Body of pancreas (tissue), 4 donors: ENCODE measurements at regions not wholly inside any gene's neighbourhood (a gene's known extent, or its start where the extent isn't known, plus 50 kb on each side); places are given as distances from the start of the nearest gene placed in this dataset.

Source experiments
- ATAC-seq: fragments of 150-250 bp; one replicate; pipeline ENCODE4 v1.9.1; 2016
- DNase-seq, 4 donors: peaks; one replicate each; pipeline ENCODE4 v3.0.0-alpha.2; 2019
- H3K27ac ChIP-seq, 4 donors: fragments of 200-600 bp; sonication (generic); 1 replicate in 3 of 4; 2 replicates in 1 of 4; pipeline versions ENCODE4 v1.5.1 to v1.6.1; 2016 to 2019; ENCODE audit warnings: mild to moderate bottlenecking in 1 of 4, mixed read lengths in 1 of 4, moderate library complexity in 1 of 4
- H3K27me3 ChIP-seq, 2 donors: fragments of 200-600 bp; sonication (generic); one replicate each; pipeline ENCODE4 v1.6.0; 2016; ENCODE audit warnings: mild to moderate bottlenecking in 1 of 2
- H3K36me3 ChIP-seq, 2 donors: fragments of 200-600 bp; sonication (generic); replicated peaks in 1 of 2; 2 replicates each; pipeline ENCODE4 v1.5.1; 2016; ENCODE audit warnings: low read depth in 2 of 2; ENCODE audit not compliant: insufficient read depth in 1 of 2
- H3K4me1 ChIP-seq: fragments of 200-600 bp; sonication (generic); one replicate; pipeline ENCODE4 v1.6.0; 2016
- H3K4me3 ChIP-seq, 2 donors: fragments of 200-600 bp; sonication (generic); 1 replicate in 1 of 2; 2 replicates in 1 of 2; pipeline ENCODE4 v1.5.1; 2016 to 2019
- H3K9me3 ChIP-seq, 3 donors: fragments of 200-600 bp; sonication (generic); 1 replicate in 2 of 3; 2 replicates in 1 of 3; pipeline ENCODE4 v1.5.1; 2016
- POLR2A ChIP-seq, 3 donors: fragments of 450-650 bp; IDR thresholded peaks; one replicate each; pipeline ENCODE4 v1.6.1; 2016; ENCODE audit warnings: antibody characterized with exemption in 3 of 3, mild to moderate bottlenecking in 2 of 3
- WGBS, 2 donors: methylation state at CpG; one replicate each; pipeline ENCODE4 v1.1.5; 2017; 5-methylcytosine and 5-hydroxymethylcytosine counted together
- intact Hi-C: fragments of 100-400 bp; cut with DNase I; formaldehyde crosslinking; loops from one replicate; pipeline ENCODE4 v1.15.1; 2023
- TF ChIP-seq, protein P1 (sequence below), 7 experiments: fragments of 450-650 bp in 4 of 7; fragments of 200-600 bp in 3 of 7; sonication (generic) in 3 of 7; IDR thresholded peaks; one replicate each; pipeline ENCODE4 v1.5.1; 2016 to 2019; ENCODE audit warnings: antibody characterized with exemption in 7 of 7

DNA sequence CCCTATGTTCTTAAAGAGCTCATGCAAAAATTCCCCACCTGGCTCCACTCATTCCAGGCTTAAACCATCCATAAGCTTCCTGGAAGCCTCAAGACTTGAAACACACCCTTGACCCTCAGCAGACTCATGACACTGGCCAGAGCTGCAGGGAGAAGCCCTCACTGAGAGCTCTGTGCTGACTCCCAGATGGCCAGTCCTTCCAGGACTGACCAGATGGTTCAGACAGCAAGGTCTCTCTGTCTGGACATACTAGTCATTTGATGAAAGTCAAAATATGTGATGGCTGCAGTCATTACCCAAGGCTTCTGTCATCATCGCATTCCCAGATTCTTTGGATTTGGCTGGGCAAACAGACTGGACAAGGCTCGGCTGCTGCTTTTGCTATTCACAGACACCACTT, 397.4 kb downstream of the FOXO1 start:
- intact Hi-C loops: no loop called here
- 91% methylated on average over 2 of the region's 2 CpGs for WGBS, 2 donors

DNA sequence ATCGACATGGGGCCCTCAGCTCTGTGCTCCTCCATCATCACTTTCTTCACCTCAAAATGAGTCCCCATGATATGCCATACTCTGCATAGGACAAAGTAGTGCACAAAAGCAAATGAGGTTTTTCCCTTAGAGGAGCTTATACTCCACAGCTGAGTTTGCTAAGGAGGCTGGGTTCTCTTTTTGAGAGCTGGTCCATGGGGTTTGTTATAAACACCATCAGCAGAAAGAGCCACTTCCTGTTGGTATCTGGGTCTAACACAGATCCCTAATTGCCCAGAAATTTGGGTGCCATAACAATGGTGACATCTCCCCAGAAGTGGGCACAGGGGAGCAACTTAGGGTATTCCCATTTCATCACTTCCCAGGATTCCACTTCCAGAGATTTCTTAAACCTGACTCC, 395.7 kb downstream of the FOXO1 start:
- 95 to 100% methylated on average over 1 of the region's 1 CpG for WGBS, 2 donors
- TF ChIP-seq POLR2A (IDR thresholded peaks at IDR 0.05): no peak
- TF ChIP-seq, protein P1, sequence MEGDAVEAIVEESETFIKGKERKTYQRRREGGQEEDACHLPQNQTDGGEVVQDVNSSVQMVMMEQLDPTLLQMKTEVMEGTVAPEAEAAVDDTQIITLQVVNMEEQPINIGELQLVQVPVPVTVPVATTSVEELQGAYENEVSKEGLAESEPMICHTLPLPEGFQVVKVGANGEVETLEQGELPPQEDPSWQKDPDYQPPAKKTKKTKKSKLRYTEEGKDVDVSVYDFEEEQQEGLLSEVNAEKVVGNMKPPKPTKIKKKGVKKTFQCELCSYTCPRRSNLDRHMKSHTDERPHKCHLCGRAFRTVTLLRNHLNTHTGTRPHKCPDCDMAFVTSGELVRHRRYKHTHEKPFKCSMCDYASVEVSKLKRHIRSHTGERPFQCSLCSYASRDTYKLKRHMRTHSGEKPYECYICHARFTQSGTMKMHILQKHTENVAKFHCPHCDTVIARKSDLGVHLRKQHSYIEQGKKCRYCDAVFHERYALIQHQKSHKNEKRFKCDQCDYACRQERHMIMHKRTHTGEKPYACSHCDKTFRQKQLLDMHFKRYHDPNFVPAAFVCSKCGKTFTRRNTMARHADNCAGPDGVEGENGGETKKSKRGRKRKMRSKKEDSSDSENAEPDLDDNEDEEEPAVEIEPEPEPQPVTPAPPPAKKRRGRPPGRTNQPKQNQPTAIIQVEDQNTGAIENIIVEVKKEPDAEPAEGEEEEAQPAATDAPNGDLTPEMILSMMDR (IDR thresholded peaks at IDR 0.05): no peak
- intact Hi-C loops: no loop called here
- H3K36me3 ChIP-seq: no peaks in the 10 kb centered on the region
- peak overlapping the region in 1 of 4 donors; percentile 42 for H3K27ac ChIP-seq
- no peak overlapping the region for H3K4me3 ChIP-seq
- DNase-seq: no peak
- H3K27me3 ChIP-seq: no peaks in the 10 kb centered on the region
- ATAC-seq: no peak
- no peaks in the 10 kb centered on the region for H3K9me3 ChIP-seq
- H3K4me1 ChIP-seq: peaks cover 20% of the 10 kb centered on the region

More for the DNA sequence above, 397.4 kb downstream of the FOXO1 start:
- H3K9me3 ChIP-seq: no peaks in the 10 kb centered on the region
- no peaks in the 10 kb centered on the region for H3K27me3 ChIP-seq
- ATAC-seq (peak; percentile 34), DNase-seq (peak in 3 of 4 donors; percentile 11 to 35 (median 19))
- no peak overlapping the region for H3K4me3 ChIP-seq
- peaks cover 20% of the 10 kb centered on the region for H3K4me1 ChIP-seq
- TF ChIP-seq, protein P1 (IDR thresholded peaks at IDR 0.05): no peak
- no peak for TF ChIP-seq POLR2A (IDR thresholded peaks at IDR 0.05)
- H3K36me3 ChIP-seq: no peaks in the 10 kb centered on the region
- H3K27ac ChIP-seq: no peak overlapping the region

DNA sequence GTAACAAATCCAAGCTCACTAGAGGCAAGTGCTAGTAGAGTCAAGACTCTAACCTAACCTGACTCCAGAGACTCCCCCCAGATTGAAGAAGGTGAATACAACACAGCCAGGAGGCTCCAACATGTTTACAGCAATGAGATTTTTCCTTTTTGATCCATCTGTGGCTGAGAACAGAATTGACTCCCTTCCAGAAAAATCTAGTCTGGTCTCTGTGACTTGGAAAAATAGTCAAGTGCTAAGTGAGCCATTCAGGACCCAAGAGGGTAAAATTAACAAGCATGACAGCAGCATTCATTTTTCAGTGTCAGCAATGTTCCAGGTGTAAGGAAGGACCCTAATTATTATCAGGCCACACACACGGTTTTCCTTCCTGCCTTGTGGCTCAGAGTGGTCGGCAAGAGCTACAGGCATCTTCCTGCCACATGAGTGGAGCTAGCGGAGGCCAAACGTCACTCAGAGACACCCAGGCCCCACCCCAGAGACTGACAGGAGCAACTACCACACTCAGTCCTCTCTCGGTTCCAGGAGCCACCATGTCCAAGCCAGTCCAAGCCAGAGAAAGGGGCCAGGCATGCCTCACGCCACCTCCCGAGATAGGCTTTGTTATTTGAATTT, 395.1 kb downstream of the FOXO1 start:
- Histone ChIP-seq H3K27ac (peak overlapping the region; percentile 42 to 65 (median 54)), H3K4me1 (peaks cover 20% of the 10 kb centered on the region), H3K9me3 (no peaks in the 10 kb centered on the region), H3K4me3 (no peak overlapping the region), H3K36me3 (no peaks in the 10 kb centered on the region), H3K27me3 (no peaks in the 10 kb centered on the region)
- TF ChIP-seq POLR2A (IDR thresholded peaks at IDR 0.05): no peak
- TF ChIP-seq, protein P1 (IDR thresholded peaks at IDR 0.05): no peak
- peak in 3 of 4 donors; percentile 12 to 19 (median 13) for DNase-seq
- ATAC-seq: peak; percentile 9
- WGBS, 2 donors: 63 to 68% methylated on average over 5 to 7 of the region's 7 CpGs
- intact Hi-C loops: no loop called here

DNA sequence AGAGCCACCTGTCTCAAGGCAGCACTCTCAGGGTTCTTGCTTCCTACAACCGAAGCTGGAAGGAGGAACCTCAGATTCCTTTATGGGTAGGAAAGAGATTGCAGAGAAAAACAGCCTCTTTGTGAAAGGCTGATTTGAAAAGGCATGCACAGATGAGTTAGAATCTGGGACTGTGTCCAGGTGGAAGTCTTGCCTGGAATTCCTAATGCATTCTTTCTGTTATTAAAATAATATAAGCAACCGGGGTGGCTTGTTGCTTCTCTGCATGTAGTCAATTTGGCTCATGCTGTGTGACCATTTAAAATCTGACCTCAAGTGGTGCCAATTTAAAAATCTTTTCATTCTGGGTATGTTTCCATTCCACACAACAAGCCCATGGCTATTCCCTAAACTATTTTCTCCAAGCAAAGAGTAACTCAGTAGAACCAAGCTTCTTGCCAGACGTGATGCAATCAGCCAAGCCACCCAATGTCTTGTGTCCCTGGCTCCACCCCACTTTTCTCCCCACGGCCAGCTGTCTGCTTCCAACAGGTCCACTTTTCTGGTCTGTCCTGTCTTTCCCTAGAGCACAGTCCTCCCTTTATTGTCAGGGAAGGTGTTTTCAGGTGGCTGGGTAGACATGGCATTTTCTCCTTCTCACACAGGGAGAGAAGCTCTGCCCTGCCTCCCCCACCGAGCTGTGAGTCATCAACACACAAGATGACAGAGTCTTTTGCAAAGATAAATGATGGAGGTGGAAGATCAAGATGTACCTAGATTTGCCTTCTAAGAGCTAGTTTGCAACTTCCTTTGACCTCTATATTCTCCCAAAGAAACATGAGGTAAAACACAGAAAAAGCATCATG, 394.3 kb downstream of the FOXO1 start:
- Histone ChIP-seq H3K36me3 (no peaks in the 10 kb centered on the region), H3K4me1 (peaks cover 20% of the 10 kb centered on the region), H3K4me3 (no peak overlapping the region), H3K27ac (peak overlapping the region; percentile 42 to 65 (median 54)), H3K27me3 (no peaks in the 10 kb centered on the region), H3K9me3 (no peaks in the 10 kb centered on the region)
- 36 to 43% methylated on average over 5 of the region's 5 CpGs for WGBS, 2 donors
- ATAC-seq: peak; percentile 68
- TF ChIP-seq, protein P1 (IDR thresholded peaks at IDR 0.05): no peak
- no peak for TF ChIP-seq POLR2A (IDR thresholded peaks at IDR 0.05)
- intact Hi-C loops: no loop called here
- DNase-seq: peak; percentile 41 to 77 (median 67)
